ENCODE measurements at regions not wholly inside any gene's neighbourhood (a gene's known extent, or its start where the extent isn't known, plus 50 kb on each side); places are given as distances from the start of the nearest gene placed in this dataset.

- Mint-ChIP-seq H3K27me3 (peaks cover 0 to 3% of the 10 kb centered on the region in 2 donors), H3K4me3 (no peak overlapping the region), H3K27ac (no peak overlapping the region), H3K4me1 (peaks cover 0 to 2% (median 0%) of the 10 kb centered on the region in 3 donors), H3K9me3 (peaks cover 3 to 12% (median 7%) of the 10 kb centered on the region in 5 donors), H3K36me3 (no peaks in the 10 kb centered on the region)
- POLR2A ChIA-PET, result no interaction called here
- H3K4me1 ChIP-seq (ENCODE audit: insufficient read depth, low read length), result no peaks in the 10 kb centered on the region
- no peak for DNase-seq
- CTCF ChIA-PET, result no interaction called here
- no peaks in the 10 kb centered on the region for H3K36me3 ChIP-seq (ENCODE audit: insufficient read depth, low read length)
- H3K27me3 ChIP-seq (ENCODE audit: insufficient read depth, low read length, poor library complexity, severe bottlenecking), result no peaks in the 10 kb centered on the region
- no peak overlapping the region for H3K4me3 ChIP-seq (ENCODE audit: low read length)
- no peak overlapping the region for H3K27ac ChIP-seq (ENCODE audit: low read depth, low read length)
- H3K9me3 ChIP-seq (ENCODE audit: low read length), result no peaks in the 10 kb centered on the region
Observed at GRCh38 chr5:3883040-3883439, 287.4 kb downstream of the IRX1 start.

- H3K4me3 Mint-ChIP-seq, result no peak overlapping the region
- no peaks in the 10 kb centered on the region for H3K36me3 Mint-ChIP-seq
- peaks cover 4 to 12% (median 9%) of the 10 kb centered on the region in 5 donors for H3K9me3 Mint-ChIP-seq
- H3K27me3 Mint-ChIP-seq, result peaks cover 0 to 3% of the 10 kb centered on the region in 2 donors
- H3K27ac Mint-ChIP-seq, result peak overlapping the region in 1 of 8 donors; percentile 8
- H3K27ac ChIP-seq (ENCODE audit: low read depth, low read length), result no peak overlapping the region
- POLR2A ChIA-PET, result no interaction called here
- H3K27me3 ChIP-seq (ENCODE audit: insufficient read depth, low read length, poor library complexity, severe bottlenecking), result no peaks in the 10 kb centered on the region
- H3K4me1 Mint-ChIP-seq, result peaks cover 0 to 2% (median 0%) of the 10 kb centered on the region in 3 donors
- H3K4me3 ChIP-seq (ENCODE audit: low read length), result no peak overlapping the region
- H3K36me3 ChIP-seq (ENCODE audit: insufficient read depth, low read length), result no peaks in the 10 kb centered on the region
- no peaks in the 10 kb centered on the region for H3K4me1 ChIP-seq (ENCODE audit: insufficient read depth, low read length)
- no peaks in the 10 kb centered on the region for H3K9me3 ChIP-seq (ENCODE audit: low read length)
- DNase-seq, result peak in 1 of 5 donors; percentile 1
- CTCF ChIA-PET, result no interaction called here
Observed at GRCh38 chr5:3886524-3887451, 291.2 kb downstream of the IRX1 start.

DNA sequence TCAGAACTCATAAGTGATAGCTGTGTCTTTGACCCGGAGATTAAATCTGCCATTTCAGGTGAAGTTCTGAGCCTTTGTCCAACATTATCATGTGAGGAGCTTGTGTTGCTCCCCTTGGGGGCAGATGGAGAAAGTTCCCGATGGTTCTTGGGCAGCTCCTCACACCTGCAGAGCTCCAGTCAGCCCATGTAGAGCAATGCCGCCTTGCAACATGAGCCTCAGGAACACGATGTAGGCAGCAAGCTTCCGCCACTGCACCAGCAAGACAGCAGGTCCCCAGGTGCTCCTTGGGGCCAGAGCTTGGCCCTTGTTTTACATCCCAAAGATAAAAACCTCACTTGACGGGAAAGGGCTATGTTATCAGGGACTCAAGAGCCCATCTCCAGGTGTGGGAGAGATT lies 292.7 kb downstream of the IRX1 start:
- POLR2A ChIA-PET, result no interaction called here
- no peak for DNase-seq
- Histone ChIP-seq H3K4me3 (ENCODE audit: low read length) (no peak overlapping the region), H3K4me1 (ENCODE audit: insufficient read depth, low read length) (no peaks in the 10 kb centered on the region), H3K27me3 (ENCODE audit: insufficient read depth, low read length, poor library complexity, severe bottlenecking) (no peaks in the 10 kb centered on the region), H3K27ac (ENCODE audit: low read depth, low read length) (no peak overlapping the region), H3K36me3 (ENCODE audit: insufficient read depth, low read length) (no peaks in the 10 kb centered on the region), H3K9me3 (ENCODE audit: low read length) (no peaks in the 10 kb centered on the region)
- Mint-ChIP-seq H3K36me3 (no peaks in the 10 kb centered on the region), H3K9me3 (peaks cover 3 to 8% (median 4%) of the 10 kb centered on the region in 5 donors), H3K27ac (no peak overlapping the region), H3K27me3 (no peaks in the 10 kb centered on the region), H3K4me3 (no peak overlapping the region), H3K4me1 (peaks cover 0 to 2% (median 0%) of the 10 kb centered on the region in 3 donors)
- CTCF ChIA-PET, result no interaction called here

GRCh38 chr5:3889412-3890142 lies 293.9 kb downstream of the IRX1 start:
- ChIA-PET CTCF (no interaction called here), POLR2A (no interaction called here)
- H3K9me3 ChIP-seq (ENCODE audit: low read length), result no peaks in the 10 kb centered on the region
- Mint-ChIP-seq H3K36me3 (no peaks in the 10 kb centered on the region), H3K27ac (no peak overlapping the region), H3K4me1 (peaks cover 0 to 2% (median 0%) of the 10 kb centered on the region in 3 donors), H3K27me3 (no peaks in the 10 kb centered on the region), H3K4me3 (no peak overlapping the region), H3K9me3 (peaks cover 0 to 8% (median 4%) of the 10 kb centered on the region in 5 donors)
- no peak for DNase-seq
- no peaks in the 10 kb centered on the region for H3K27me3 ChIP-seq (ENCODE audit: insufficient read depth, low read length, poor library complexity, severe bottlenecking)
- no peak overlapping the region for H3K27ac ChIP-seq (ENCODE audit: low read depth, low read length)
- no peaks in the 10 kb centered on the region for H3K36me3 ChIP-seq (ENCODE audit: insufficient read depth, low read length)
- no peak overlapping the region for H3K4me3 ChIP-seq (ENCODE audit: low read length)
- no peaks in the 10 kb centered on the region for H3K4me1 ChIP-seq (ENCODE audit: insufficient read depth, low read length)

GRCh38 chr5:3891113-3891512 lies 295.5 kb downstream of the IRX1 start:
- Mint-ChIP-seq H3K27me3 (no peaks in the 10 kb centered on the region), H3K4me1 (peaks cover 0 to 2% (median 0%) of the 10 kb centered on the region in 3 donors), H3K36me3 (no peaks in the 10 kb centered on the region), H3K27ac (no peak overlapping the region), H3K9me3 (peaks cover 0 to 10% (median 8%) of the 10 kb centered on the region in 5 donors), H3K4me3 (no peak overlapping the region)
- no peaks in the 10 kb centered on the region for H3K36me3 ChIP-seq (ENCODE audit: insufficient read depth, low read length)
- POLR2A ChIA-PET, result no interaction called here
- no peak overlapping the region for H3K4me3 ChIP-seq (ENCODE audit: low read length)
- DNase-seq, result no peak
- H3K4me1 ChIP-seq (ENCODE audit: insufficient read depth, low read length), result no peaks in the 10 kb centered on the region
- no peak overlapping the region for H3K27ac ChIP-seq (ENCODE audit: low read depth, low read length)
- no peaks in the 10 kb centered on the region for H3K9me3 ChIP-seq (ENCODE audit: low read length)
- H3K27me3 ChIP-seq (ENCODE audit: insufficient read depth, low read length, poor library complexity, severe bottlenecking), result no peaks in the 10 kb centered on the region
- CTCF ChIA-PET, result no interaction called here

DNA sequence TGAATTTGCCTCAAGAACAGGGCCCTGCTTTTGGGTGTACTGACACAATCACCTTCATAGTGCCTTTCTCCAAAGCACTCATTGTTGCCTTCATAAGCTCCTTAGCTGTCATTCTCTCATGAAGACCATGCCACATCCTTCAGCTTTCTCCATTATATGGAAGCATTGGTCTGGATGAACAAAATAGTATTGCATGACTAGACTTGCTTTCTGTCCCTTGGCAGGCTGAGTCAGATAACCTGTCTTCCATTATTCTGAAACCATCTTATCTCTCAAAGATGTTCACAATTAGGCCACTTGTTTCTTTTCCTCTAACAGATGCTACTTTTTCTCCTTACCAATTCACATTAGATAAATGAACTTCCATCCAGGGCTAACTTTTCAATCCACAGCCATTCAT lies 297.9 kb downstream of the IRX1 start:
- no peaks in the 10 kb centered on the region for H3K36me3 ChIP-seq (ENCODE audit: insufficient read depth, low read length)
- Mint-ChIP-seq H3K9me3 (peaks cover 2 to 16% (median 10%) of the 10 kb centered on the region in 5 donors), H3K4me1 (no peaks in the 10 kb centered on the region), H3K36me3 (no peaks in the 10 kb centered on the region), H3K27me3 (no peaks in the 10 kb centered on the region), H3K4me3 (no peak overlapping the region), H3K27ac (no peak overlapping the region)
- DNase-seq, result no peak
- H3K4me3 ChIP-seq (ENCODE audit: low read length), result no peak overlapping the region
- no peaks in the 10 kb centered on the region for H3K27me3 ChIP-seq (ENCODE audit: insufficient read depth, low read length, poor library complexity, severe bottlenecking)
- H3K27ac ChIP-seq (ENCODE audit: low read depth, low read length), result no peak overlapping the region
- H3K4me1 ChIP-seq (ENCODE audit: insufficient read depth, low read length), result no peaks in the 10 kb centered on the region
- no peaks in the 10 kb centered on the region for H3K9me3 ChIP-seq (ENCODE audit: low read length)
- POLR2A ChIA-PET, result no interaction called here
- CTCF ChIA-PET, result no interaction called here

DNA sequence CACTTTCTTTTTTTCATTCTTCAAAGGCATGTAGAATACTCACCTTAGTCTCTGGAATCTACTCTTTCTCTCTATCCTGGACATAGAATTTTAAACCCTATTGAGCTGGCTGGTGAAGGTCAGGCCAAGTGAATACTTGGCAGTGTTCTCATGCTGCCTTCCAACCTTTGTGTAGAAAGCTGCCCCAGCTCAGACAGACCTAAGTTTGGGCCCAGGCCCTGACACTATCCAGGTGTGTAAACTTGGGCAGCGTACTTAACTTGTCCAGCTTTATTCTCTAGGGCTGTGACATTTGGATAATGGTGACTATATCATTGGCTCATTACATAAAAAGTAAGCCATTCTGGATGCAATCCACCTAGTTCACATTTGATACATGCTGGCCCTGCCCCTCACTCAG lies 298.3 kb downstream of the IRX1 start:
- Mint-ChIP-seq H3K36me3 (no peaks in the 10 kb centered on the region), H3K27me3 (no peaks in the 10 kb centered on the region), H3K27ac (no peak overlapping the region), H3K4me1 (no peaks in the 10 kb centered on the region), H3K9me3 (peaks cover 2 to 16% (median 10%) of the 10 kb centered on the region in 5 donors), H3K4me3 (no peak overlapping the region)
- POLR2A ChIA-PET, result no interaction called here
- Histone ChIP-seq H3K36me3 (ENCODE audit: insufficient read depth, low read length) (no peaks in the 10 kb centered on the region), H3K4me1 (ENCODE audit: insufficient read depth, low read length) (no peaks in the 10 kb centered on the region), H3K27ac (ENCODE audit: low read depth, low read length) (no peak overlapping the region), H3K4me3 (ENCODE audit: low read length) (no peak overlapping the region), H3K9me3 (ENCODE audit: low read length) (no peaks in the 10 kb centered on the region), H3K27me3 (ENCODE audit: insufficient read depth, low read length, poor library complexity, severe bottlenecking) (no peaks in the 10 kb centered on the region)
- no peak for DNase-seq
- CTCF ChIA-PET, result no interaction called here

DNA sequence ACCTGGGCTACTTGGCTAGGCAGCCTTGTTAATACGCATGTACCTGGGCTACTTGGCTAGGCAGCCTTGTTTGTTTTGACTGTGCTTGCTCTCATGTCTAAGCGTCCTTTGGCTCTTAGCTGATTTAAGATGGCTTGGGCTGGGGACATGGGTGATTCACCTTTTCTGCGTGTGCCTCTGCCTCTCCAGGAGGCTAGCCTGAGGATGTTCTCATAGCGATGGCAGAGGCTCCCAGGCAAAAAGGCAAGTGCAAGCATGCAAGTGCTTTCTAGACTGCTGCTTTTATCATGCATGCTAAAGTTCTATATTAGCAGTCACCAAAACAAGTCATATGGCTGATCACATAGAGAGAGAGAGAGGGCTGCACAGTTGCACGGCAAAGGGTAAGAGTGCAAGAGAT lies 300.5 kb downstream of the IRX1 start:
- Histone ChIP-seq H3K4me1 (ENCODE audit: insufficient read depth, low read length) (no peaks in the 10 kb centered on the region), H3K27ac (ENCODE audit: low read depth, low read length) (no peak overlapping the region), H3K27me3 (ENCODE audit: insufficient read depth, low read length, poor library complexity, severe bottlenecking) (no peaks in the 10 kb centered on the region), H3K36me3 (ENCODE audit: insufficient read depth, low read length) (no peaks in the 10 kb centered on the region), H3K9me3 (ENCODE audit: low read length) (no peaks in the 10 kb centered on the region), H3K4me3 (ENCODE audit: low read length) (no peak overlapping the region)
- H3K9me3 Mint-ChIP-seq, result peaks cover 2 to 16% (median 10%) of the 10 kb centered on the region in 5 donors
- H3K4me1 Mint-ChIP-seq, result no peaks in the 10 kb centered on the region
- no peak for DNase-seq
- no peaks in the 10 kb centered on the region for H3K27me3 Mint-ChIP-seq
- CTCF ChIA-PET, result no interaction called here
- POLR2A ChIA-PET, result no interaction called here
- H3K27ac Mint-ChIP-seq, result no peak overlapping the region
- no peaks in the 10 kb centered on the region for H3K36me3 Mint-ChIP-seq
- H3K4me3 Mint-ChIP-seq, result no peak overlapping the region

All from CD8-positive, alpha-beta memory T cell (primary cell).